GM12878 (cell line): ENCODE measurements at regions not wholly inside any gene's neighbourhood (a gene's known extent, or its start where the extent isn't known, plus 50 kb on each side); places are given as distances from the start of the nearest gene placed in this dataset.

Source experiments
- ATF7 ChIP-seq: fragments of 450-650 bp; IDR thresholded peaks from 2 replicates; pipeline ENCODE4 v1.6.1; 2016; ENCODE audit warnings: low read depth, mild to moderate bottlenecking
- BCLAF1 ChIP-seq: fragments of 450-650 bp; IDR thresholded peaks from 2 replicates; pipeline ENCODE4 v1.6.1; 2017; ENCODE audit warnings: antibody characterized with exemption, mild to moderate bottlenecking, moderate library complexity
- CBX3 ChIP-seq: fragments of 200-600 bp; sonication (generic); IDR thresholded peaks from 2 replicates; pipeline ENCODE4 v1.6.1; 2016; ENCODE audit warnings: low read depth, borderline replicate concordance
- CREB1 ChIP-seq: IDR thresholded peaks from 2 replicates; pipeline ENCODE4 v1.6.1; 2012; ENCODE audit warnings: low read depth, mild to moderate bottlenecking, inconsistent platforms
- CTCF ChIP-seq, 3 experiments: IDR thresholded peaks in 2 of 3; conservative IDR thresholded peaks in 1 of 3; 2 replicates each; pipeline ENCODE4 v1.5.1; 2011; ENCODE audit warnings: low read depth in 3 of 3, low read length in 3 of 3, mild to moderate bottlenecking in 3 of 3, control low read depth in 2 of 3, moderate library complexity in 2 of 3, inconsistent platforms in 1 of 3, mixed read lengths in 1 of 3; ENCODE audit not compliant: control insufficient read depth in 2 of 3, insufficient read depth in 1 of 3; ENCODE audit errors: extremely low read depth in 1 of 3
- E2F4 ChIP-seq: IDR thresholded peaks from 2 replicates; pipeline ENCODE4 v1.6.1; 2012; ENCODE audit warnings: low read depth, low read length, improper control_type of control experiment
- EGR1 ChIP-seq, 2 experiments: IDR thresholded peaks; 1 replicate in 1 of 2; 2 replicates in 1 of 2; pipeline ENCODE4 v1.6.1; 2011 to 2012; ENCODE audit warnings: low read depth in 2 of 2, low read length in 2 of 2, borderline replicate concordance in 1 of 2, mild to moderate bottlenecking in 1 of 2, moderate library complexity in 1 of 2
- POLR2A ChIP-seq: IDR thresholded peaks from 2 replicates; pipeline ENCODE4 v1.6.1; 2011; ENCODE audit warnings: low read depth, mild to moderate bottlenecking, low read length
- POLR2AphosphoS5 ChIP-seq: IDR thresholded peaks from 2 replicates; pipeline ENCODE4 v1.6.1; 2011; ENCODE audit warnings: mild to moderate bottlenecking, low read length, inconsistent platforms
- RFX5 ChIP-seq: IDR thresholded peaks from 2 replicates; pipeline ENCODE4 v1.6.1; 2011; ENCODE audit warnings: low read depth, low read length, improper control_type of control experiment
- SIN3A ChIP-seq: IDR thresholded peaks from 2 replicates; pipeline ENCODE4 v1.6.1; 2012; ENCODE audit warnings: low read depth, low read length, improper control_type of control experiment
- USF2 ChIP-seq: IDR thresholded peaks from 2 replicates; pipeline ENCODE4 v1.6.1; 2011; ENCODE audit warnings: low read depth, low read length, improper control_type of control experiment, borderline replicate concordance

- TF ChIP-seq CBX3 (no peak), EGR1 (IDR thresholded peaks at IDR 0.05; ENCODE audit: borderline replicate concordance in 1 of 2, low read depth in 2 of 2, low read length in 2 of 2) (no peak), RFX5 (no peak), POLR2A (no peak), BCLAF1 (no peak), CTCF (IDR thresholded peaks at IDR 0.05 in 2 of 3, conservative IDR thresholded peaks at IDR 0.05 in 1 of 3; ENCODE audit: control insufficient read depth in 2 of 3, extremely low read depth in 1 of 3, insufficient read depth in 1 of 3, low read depth in 3 of 3, low read length in 3 of 3) (no peak), POLR2AphosphoS5 (no peak), E2F4 (no peak), CREB1 (no peak), SIN3A (no peak), ATF7 (no peak), USF2 (no peak)
Measured at GRCh38 chr7:131670406-131670805, 114.0 kb upstream of the PODXL start.
